GM12864 (cell line): ENCODE measurements at regions not wholly inside any gene's neighbourhood (a gene's known extent, or its start where the extent isn't known, plus 50 kb on each side); places are given as distances from the start of the nearest gene placed in this dataset.

Experiments used
- DNase-seq: peaks from one replicate; pipeline ENCODE4 v3.0.0-alpha.2; 2011; ENCODE audit warnings: low read depth
- H3K4me3 ChIP-seq: 2 replicates; pipeline ENCODE4 v1.5.1; 2011; ENCODE audit warnings: mild to moderate bottlenecking, low read depth, low read length, control low read depth
- TF ChIP-seq, protein P1 (sequence below): IDR thresholded peaks from 2 replicates; pipeline ENCODE4 v1.5.1; 2011; ENCODE audit warnings: low read depth, mild to moderate bottlenecking, moderate library complexity, low read length, control low read depth, inconsistent platforms; ENCODE audit errors: missing control alignments

DNA sequence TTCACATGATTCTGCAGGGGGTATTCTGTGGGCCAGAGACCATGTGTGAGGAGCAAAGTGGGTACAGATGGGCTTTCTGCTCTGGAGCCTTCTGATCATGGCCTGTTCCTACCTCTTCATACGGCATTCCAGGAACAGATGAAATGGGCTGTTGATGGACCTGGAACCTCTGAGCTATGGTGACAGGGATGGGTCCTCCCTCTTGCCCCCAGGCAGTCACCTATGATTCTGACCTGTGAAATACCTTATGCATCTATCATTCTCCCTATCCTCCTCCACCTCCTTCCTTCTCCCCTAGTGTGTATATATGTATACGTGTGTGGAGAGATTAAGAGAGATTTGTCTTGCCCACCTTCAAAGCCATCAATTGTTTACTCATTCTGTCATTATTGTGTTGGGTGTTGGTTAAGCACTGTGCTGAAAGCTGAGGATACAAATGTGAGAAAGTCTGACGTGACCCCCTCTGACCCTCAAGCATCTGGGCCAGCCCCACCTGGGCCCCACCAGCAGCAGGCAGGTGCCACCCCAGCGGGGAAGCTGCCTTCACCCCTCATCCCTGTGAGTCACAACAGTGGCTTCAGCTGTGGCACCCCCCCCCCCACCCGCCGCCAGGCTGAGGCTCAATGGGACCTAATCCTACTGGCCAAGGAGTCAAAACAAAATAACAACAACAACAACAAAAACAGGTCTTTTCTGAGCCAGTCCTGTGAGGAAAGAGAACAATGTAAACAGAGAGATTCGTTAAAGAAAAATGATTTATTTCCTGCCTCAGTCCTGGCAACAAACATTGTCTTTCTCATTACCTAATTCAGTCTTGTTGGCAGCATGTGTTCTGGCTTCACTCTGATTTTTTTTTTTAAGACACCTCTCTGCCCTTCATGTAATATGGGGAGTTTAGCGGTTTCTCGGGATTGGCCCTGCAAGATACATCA lies 103.8 kb upstream of the CDC42EP3 start:
- TF ChIP-seq, protein P1, sequence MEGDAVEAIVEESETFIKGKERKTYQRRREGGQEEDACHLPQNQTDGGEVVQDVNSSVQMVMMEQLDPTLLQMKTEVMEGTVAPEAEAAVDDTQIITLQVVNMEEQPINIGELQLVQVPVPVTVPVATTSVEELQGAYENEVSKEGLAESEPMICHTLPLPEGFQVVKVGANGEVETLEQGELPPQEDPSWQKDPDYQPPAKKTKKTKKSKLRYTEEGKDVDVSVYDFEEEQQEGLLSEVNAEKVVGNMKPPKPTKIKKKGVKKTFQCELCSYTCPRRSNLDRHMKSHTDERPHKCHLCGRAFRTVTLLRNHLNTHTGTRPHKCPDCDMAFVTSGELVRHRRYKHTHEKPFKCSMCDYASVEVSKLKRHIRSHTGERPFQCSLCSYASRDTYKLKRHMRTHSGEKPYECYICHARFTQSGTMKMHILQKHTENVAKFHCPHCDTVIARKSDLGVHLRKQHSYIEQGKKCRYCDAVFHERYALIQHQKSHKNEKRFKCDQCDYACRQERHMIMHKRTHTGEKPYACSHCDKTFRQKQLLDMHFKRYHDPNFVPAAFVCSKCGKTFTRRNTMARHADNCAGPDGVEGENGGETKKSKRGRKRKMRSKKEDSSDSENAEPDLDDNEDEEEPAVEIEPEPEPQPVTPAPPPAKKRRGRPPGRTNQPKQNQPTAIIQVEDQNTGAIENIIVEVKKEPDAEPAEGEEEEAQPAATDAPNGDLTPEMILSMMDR: no peak
- no peak for DNase-seq
- no peak overlapping the region for H3K4me3 ChIP-seq

DNA sequence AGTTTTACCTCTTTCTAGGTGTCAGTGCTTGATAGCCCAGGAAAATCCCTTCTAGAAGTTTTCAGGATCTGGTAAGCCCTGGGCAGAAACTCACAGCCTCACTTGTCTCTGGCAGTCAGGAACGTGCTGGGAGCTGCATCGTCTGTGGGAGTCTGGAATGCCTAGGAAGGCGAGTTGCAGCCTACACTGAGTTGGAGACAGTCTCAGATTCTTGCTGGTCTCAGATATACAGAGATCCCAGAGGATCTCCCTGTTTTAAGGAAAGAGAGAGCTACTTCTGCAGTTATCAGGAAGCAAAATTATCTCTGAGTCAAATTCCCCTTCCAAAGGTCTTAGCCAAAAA lies 104.4 kb upstream of the CDC42EP3 start:
- TF ChIP-seq, protein P1: no peak
- no peak for DNase-seq
- no peak overlapping the region for H3K4me3 ChIP-seq

DNA sequence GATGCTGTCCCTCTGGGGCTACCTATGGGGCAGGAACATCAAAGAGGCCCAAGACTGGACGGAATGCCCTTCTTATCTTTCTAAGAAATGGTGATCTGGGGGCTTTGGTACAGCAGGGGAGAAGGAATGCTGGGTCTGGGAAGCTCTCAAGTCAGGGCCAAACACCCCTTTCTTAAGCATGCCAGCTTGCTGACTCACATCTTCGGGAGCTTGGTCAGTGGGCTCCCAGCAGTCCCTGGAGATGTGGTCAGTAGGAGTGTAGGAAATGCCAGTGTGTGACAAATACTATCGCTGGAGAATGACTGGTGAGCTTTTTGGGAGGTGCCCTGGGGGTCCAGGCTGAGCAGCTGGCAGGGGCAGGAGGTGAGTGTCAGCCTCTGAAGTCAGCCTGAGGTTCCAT lies 105.0 kb upstream of the CDC42EP3 start:
- no peak overlapping the region for H3K4me3 ChIP-seq
- TF ChIP-seq, protein P1: no peak
- DNase-seq: no peak

DNA sequence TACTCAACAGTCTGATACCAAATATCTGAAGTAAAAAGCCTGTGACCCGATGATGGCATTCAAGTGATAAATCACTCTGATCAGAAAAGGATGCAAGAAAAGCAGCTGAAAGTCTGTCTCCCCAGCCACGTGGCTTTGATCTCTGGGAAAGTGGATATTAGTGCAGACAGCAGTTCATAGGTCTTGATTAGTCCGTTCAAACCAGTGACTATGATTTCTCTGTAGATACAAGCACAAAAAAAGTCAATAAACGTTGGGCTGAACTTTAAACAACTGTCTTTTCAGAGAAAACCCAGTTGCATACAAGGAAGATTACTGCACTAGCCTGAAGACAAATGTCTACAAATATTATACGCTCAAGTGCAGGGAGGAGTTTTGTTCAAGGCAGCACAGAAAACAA lies 107.7 kb upstream of the CDC42EP3 start:
- TF ChIP-seq, protein P1: no peak
- H3K4me3 ChIP-seq: no peak overlapping the region
- DNase-seq: no peak

DNA sequence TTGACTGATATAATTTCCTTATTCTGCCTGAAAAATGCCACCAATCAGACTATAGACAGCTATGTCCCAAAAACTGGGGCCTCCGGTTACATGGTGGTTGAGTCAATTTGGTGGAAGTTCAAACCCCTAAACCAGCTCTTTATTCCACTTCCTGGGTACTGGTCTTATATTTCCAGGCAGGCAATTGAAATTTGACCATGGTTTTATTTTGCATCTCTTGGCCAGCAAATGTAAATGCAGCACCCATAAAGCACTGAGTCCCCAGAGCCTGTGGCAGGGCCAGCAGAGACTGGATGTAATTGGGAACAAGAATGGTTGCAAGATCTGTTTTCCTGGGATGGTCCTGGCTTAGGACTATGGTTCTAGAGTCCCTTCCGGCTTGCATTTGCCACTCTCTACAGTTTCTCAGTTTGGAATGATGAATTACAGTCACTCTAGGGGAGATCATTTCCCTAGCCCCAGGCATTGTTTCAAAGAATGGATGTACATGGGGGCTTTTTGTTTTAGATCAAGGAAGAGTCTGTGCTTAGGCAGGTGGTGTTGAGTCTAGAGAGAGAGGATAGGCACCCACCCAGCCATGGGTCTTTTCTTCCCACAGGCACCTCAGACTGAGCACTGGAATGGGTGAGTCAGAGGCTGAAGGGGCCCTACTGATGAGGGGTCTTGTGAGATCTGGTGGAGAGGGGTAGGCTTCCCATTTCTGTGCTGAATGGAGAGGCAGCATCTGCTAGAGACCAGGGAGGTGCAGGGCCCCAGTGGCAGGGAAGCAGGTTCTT lies 108.4 kb upstream of the CDC42EP3 start:
- DNase-seq: no peak
- H3K4me3 ChIP-seq: no peak overlapping the region
- TF ChIP-seq, protein P1: no peak

DNA sequence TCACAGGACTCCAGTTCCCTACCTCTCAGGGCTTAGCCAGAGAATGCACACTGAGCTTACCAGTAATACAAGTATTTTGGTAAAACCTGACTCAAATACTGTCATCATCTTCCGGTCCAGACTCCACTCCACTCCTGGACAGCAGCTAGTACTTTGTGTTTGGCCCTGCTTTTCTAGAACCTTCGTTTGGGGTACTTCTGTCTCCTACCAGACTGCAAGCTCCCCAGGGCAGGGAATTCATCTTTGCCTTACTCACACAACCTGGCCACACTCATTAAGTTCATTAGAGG lies 108.9 kb upstream of the CDC42EP3 start:
- TF ChIP-seq, protein P1: no peak
- no peak overlapping the region for H3K4me3 ChIP-seq
- DNase-seq: no peak

DNA sequence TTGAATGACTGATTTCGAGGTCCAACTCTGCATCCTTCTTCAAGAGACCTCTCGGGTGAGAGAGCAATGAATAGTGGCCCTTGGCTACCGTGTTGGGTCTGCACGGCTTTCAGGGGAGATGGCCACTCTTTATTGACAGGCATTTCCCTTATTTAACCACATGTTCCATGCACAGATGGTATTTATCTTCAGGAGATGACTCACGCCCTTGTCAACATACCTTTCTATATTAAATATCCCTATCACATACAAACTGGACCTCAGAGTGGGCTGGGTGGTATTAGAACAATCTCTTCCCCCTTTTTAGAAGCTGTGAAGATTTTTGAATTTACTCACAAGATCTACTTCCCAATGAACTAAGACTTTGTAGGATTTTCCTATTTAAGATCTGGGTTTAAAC lies 109.6 kb upstream of the CDC42EP3 start:
- no peak overlapping the region for H3K4me3 ChIP-seq
- TF ChIP-seq, protein P1: no peak
- DNase-seq: no peak
